ENCODE measurements at regions not wholly inside any gene's neighbourhood (a gene's known extent, or its start where the extent isn't known, plus 50 kb on each side); places are given as distances from the start of the nearest gene placed in this dataset.
"Not testable (repeated sequence)": the region's sequence is repeated elsewhere in the genome, so short reads cannot be mapped to it uniquely, and the experiment has no call there.

- H3K4me3 ChIP-seq (ENCODE audit: low read depth, low read length), result no peak overlapping the region
- no peak for DNase-seq (ENCODE audit: low read depth)
- no peak for TF ChIP-seq CTCF (IDR thresholded peaks at IDR 0.05; ENCODE audit: insufficient read depth, low read depth, low read length, missing control alignments)
Measured at GRCh38 chr4:106548446-106549044, 180.0 kb upstream of the GIMD1 start.

GRCh38 chr4:106546370-106546769 is 177.8 kb upstream of the GIMD1 start:
- TF ChIP-seq CTCF (IDR thresholded peaks at IDR 0.05; ENCODE audit: insufficient read depth, low read depth, low read length, missing control alignments), result no peak
- DNase-seq (ENCODE audit: low read depth), result no peak
- no peak overlapping the region for H3K4me3 ChIP-seq (ENCODE audit: low read depth, low read length)

- DNase-seq (ENCODE audit: low read depth), result not testable (repeated sequence)
Measured at GRCh38 chr4:106542609-106543008, 174.0 kb upstream of the GIMD1 start.

GRCh38 chr4:106541253-106541652 is 172.7 kb upstream of the GIMD1 start:
- no peak for DNase-seq (ENCODE audit: low read depth)
- no peak for TF ChIP-seq CTCF (IDR thresholded peaks at IDR 0.05; ENCODE audit: insufficient read depth, low read depth, low read length, missing control alignments)
- no peak overlapping the region for H3K4me3 ChIP-seq (ENCODE audit: low read depth, low read length)

More at GRCh38 chr4:106542609-106543008, 174.0 kb upstream of the GIMD1 start:
- H3K4me3 ChIP-seq (ENCODE audit: low read depth, low read length), result not testable (repeated sequence)

GRCh38 chr4:106530821-106531220 is 162.2 kb upstream of the GIMD1 start:
- no peak for DNase-seq (ENCODE audit: low read depth)
- TF ChIP-seq CTCF (IDR thresholded peaks at IDR 0.05; ENCODE audit: insufficient read depth, low read depth, low read length, missing control alignments), result no peak
- no peak overlapping the region for H3K4me3 ChIP-seq (ENCODE audit: low read depth, low read length)

GRCh38 chr4:106530024-106530361 is 161.4 kb upstream of the GIMD1 start:
- TF ChIP-seq CTCF (IDR thresholded peaks at IDR 0.05; ENCODE audit: insufficient read depth, low read depth, low read length, missing control alignments), result no peak
- no peak overlapping the region for H3K4me3 ChIP-seq (ENCODE audit: low read depth, low read length)

GRCh38 chr4:106529348-106530023 is 160.9 kb upstream of the GIMD1 start:
- H3K4me3 ChIP-seq (ENCODE audit: low read depth, low read length), result no peak overlapping the region
- no peak for TF ChIP-seq CTCF (IDR thresholded peaks at IDR 0.05; ENCODE audit: insufficient read depth, low read depth, low read length, missing control alignments)
- no peak for DNase-seq (ENCODE audit: low read depth)

More at GRCh38 chr4:106530024-106530361, 161.4 kb upstream of the GIMD1 start:
- no peak for DNase-seq (ENCODE audit: low read depth)

Data from GM12865 (cell line).